Liver (tissue), 8 donors: ENCODE measurements at regions not wholly inside any gene's neighbourhood (a gene's known extent, or its start where the extent isn't known, plus 50 kb on each side); places are given as distances from the start of the nearest gene placed in this dataset.

Experiments used
- DNase-seq: peaks from one replicate; pipeline ENCODE4 v3.0.0-alpha.2; 2017; ENCODE audit warnings: low spot score
- H3K27ac ChIP-seq, 2 donors: one replicate each; pipeline ENCODE4 v1.7.0; 2013; ENCODE audit warnings: inconsistent platforms in 2 of 2, low read length in 2 of 2, control low read depth in 1 of 2, low read depth in 1 of 2, mild to moderate bottlenecking in 1 of 2
- H3K27me3 ChIP-seq, 4 donors: one replicate each; pipeline versions ENCODE4 v1.6.1 to v1.7.0; 2013; ENCODE audit warnings: low read length in 3 of 4, inconsistent platforms in 1 of 4, mild to moderate bottlenecking in 1 of 4, moderate library complexity in 1 of 4; ENCODE audit not compliant: control insufficient read depth in 4 of 4, insufficient read depth in 4 of 4
- H3K36me3 ChIP-seq, 4 donors: one replicate each; pipeline versions ENCODE4 v1.6.1 to v1.7.0; 2013; ENCODE audit warnings: low read length in 3 of 4, mild to moderate bottlenecking in 3 of 4, low read depth in 1 of 4, moderate library complexity in 1 of 4; ENCODE audit not compliant: control insufficient read depth in 4 of 4, insufficient read depth in 3 of 4
- H3K4me1 ChIP-seq, 4 donors: one replicate each; pipeline versions ENCODE4 v1.6.1 to v1.7.0; 2013; ENCODE audit warnings: low read length in 3 of 4, mild to moderate bottlenecking in 3 of 4, moderate library complexity in 1 of 4; ENCODE audit not compliant: control insufficient read depth in 4 of 4, insufficient read depth in 4 of 4
- H3K4me3 ChIP-seq, 3 donors: one replicate each; pipeline versions ENCODE4 v1.6.1 to v1.7.0; 2013; ENCODE audit warnings: low read length in 3 of 3, control low read depth in 1 of 3, low read depth in 1 of 3, mild to moderate bottlenecking in 1 of 3
- H3K9ac ChIP-seq, 2 donors: one replicate each; pipeline ENCODE4 v1.7.0; 2013; ENCODE audit warnings: low read length in 2 of 2, mild to moderate bottlenecking in 2 of 2, moderate library complexity in 2 of 2, control low read depth in 1 of 2, low read depth in 1 of 2
- H3K9me3 ChIP-seq, 4 donors: one replicate each; pipeline versions ENCODE4 v1.6.1 to v1.7.0; 2013; ENCODE audit warnings: low read length in 3 of 4; ENCODE audit not compliant: control insufficient read depth in 4 of 4
- ATF3 ChIP-seq: IDR thresholded peaks from 2 replicates; pipeline ENCODE4 v1.6.1; 2016; ENCODE audit warnings: antibody characterized with exemption
- CTCF ChIP-seq: fragments of 150-350 bp; IDR thresholded peaks from 2 replicates; pipeline ENCODE4 v1.5.1; 2017; ENCODE audit warnings: improper control_type of control experiment, low read depth, low read length; ENCODE audit not compliant: missing input control
- EGR1 ChIP-seq, 2 donors: IDR thresholded peaks; 2 replicates each; pipeline ENCODE4 v1.6.1; 2016 to 2018; ENCODE audit warnings: antibody characterized with exemption in 2 of 2, low read depth in 2 of 2
- FOXA1 ChIP-seq: IDR thresholded peaks from 2 replicates; pipeline ENCODE4 v1.6.1; 2016; ENCODE audit warnings: antibody characterized with exemption
- FOXA2 ChIP-seq: IDR thresholded peaks from 2 replicates; pipeline ENCODE4 v1.6.1; 2016; ENCODE audit warnings: antibody characterized with exemption
- GABPA ChIP-seq, 2 donors: IDR thresholded peaks in 1 of 2; conservative IDR thresholded peaks in 1 of 2; 2 replicates each; pipeline ENCODE4 v1.6.1; 2016; ENCODE audit warnings: antibody characterized with exemption in 2 of 2, mild to moderate bottlenecking in 1 of 2, moderate library complexity in 1 of 2
- HNF4A ChIP-seq, 2 donors: conservative IDR thresholded peaks; 2 replicates each; pipeline ENCODE4 v1.6.1; 2016; ENCODE audit warnings: antibody characterized with exemption in 2 of 2, mild to moderate bottlenecking in 2 of 2
- HNF4G ChIP-seq: IDR thresholded peaks from 2 replicates; pipeline ENCODE4 v1.6.1; 2016; ENCODE audit warnings: antibody characterized with exemption
- JUND ChIP-seq, 2 donors: IDR thresholded peaks; 2 replicates each; pipeline ENCODE4 v1.6.1; 2016; ENCODE audit warnings: antibody characterized with exemption in 2 of 2
- NR2F2 ChIP-seq: IDR thresholded peaks from 2 replicates; pipeline ENCODE4 v1.6.1; 2016; ENCODE audit warnings: antibody characterized with exemption
- RAD21 ChIP-seq, 2 donors: IDR thresholded peaks; 2 replicates each; pipeline ENCODE4 v1.6.1; 2016; ENCODE audit warnings: antibody characterized with exemption in 2 of 2, mild to moderate bottlenecking in 2 of 2
- REST ChIP-seq: IDR thresholded peaks from 2 replicates; pipeline ENCODE4 v1.6.1; 2016; ENCODE audit warnings: antibody characterized with exemption, mild to moderate bottlenecking
- RXRA ChIP-seq, 2 donors: IDR thresholded peaks; 2 replicates each; pipeline ENCODE4 v1.6.1; 2017 to 2018; ENCODE audit warnings: antibody characterized with exemption in 2 of 2, mild to moderate bottlenecking in 1 of 2
- SP1 ChIP-seq: IDR thresholded peaks from 2 replicates; pipeline ENCODE4 v1.6.1; 2018; ENCODE audit warnings: antibody characterized with exemption, mild to moderate bottlenecking
- TAF1 ChIP-seq: conservative IDR thresholded peaks from 2 replicates; pipeline ENCODE4 v1.6.1; 2016; ENCODE audit warnings: antibody characterized with exemption, mild to moderate bottlenecking
- ZBTB33 ChIP-seq: IDR thresholded peaks from 2 replicates; pipeline ENCODE4 v1.6.1; 2016; ENCODE audit warnings: antibody characterized with exemption
- WGBS: extraction: QIAGEN DNeasy Blood & Tissue Kit; methylation state at CpG from one replicate; pipeline ENCODE4 v1.1.7; 2013; 5-methylcytosine and 5-hydroxymethylcytosine counted together
- donor health status: healthy.
- donor health status: healthy.
- donor health status: healthy.
- donor health status: healthy.
- donor health status: healthy.

- Histone ChIP-seq H3K4me1 (peaks cover 0 to 2% (median 0%) of the 10 kb centered on the region in 4 donors), H3K9ac (no peak overlapping the region), H3K36me3 (no peaks in the 10 kb centered on the region), H3K4me3 (no peak overlapping the region), H3K9me3 (no peaks in the 10 kb centered on the region), H3K27me3 (no peaks in the 10 kb centered on the region), H3K27ac (no peak overlapping the region)
- WGBS = 91% methylated on average over 7 of the region's 7 CpGs
- TF ChIP-seq HNF4G (no peak), ZBTB33 (no peak), NR2F2 (no peak), EGR1 (IDR thresholded peaks at IDR 0.05; ENCODE audit: low read depth in 2 of 2) (no peak), FOXA1 (no peak), RXRA (IDR thresholded peaks at IDR 0.05) (no peak), TAF1 (no peak), RAD21 (IDR thresholded peaks at IDR 0.05) (no peak), SP1 (no peak), ATF3 (no peak), GABPA (IDR thresholded peaks at IDR 0.05 in 1 of 2, conservative IDR thresholded peaks at IDR 0.05 in 1 of 2) (no peak), REST (no peak), JUND (IDR thresholded peaks at IDR 0.05) (no peak), HNF4A (conservative IDR thresholded peaks at IDR 0.05) (no peak), CTCF (no peak)
- DNase-seq = no peak
These were observed 105.6 kb upstream of the TGFBR2 start for GRCh38 chr3:30500666-30501399.

GRCh38 chr3:30501526-30501925 is 104.9 kb upstream of the TGFBR2 start:
- TF ChIP-seq ZBTB33 = no peak
- no peak for TF ChIP-seq FOXA2
- no peaks in the 10 kb centered on the region for H3K9me3 ChIP-seq

More at GRCh38 chr3:30501526-30501925, 104.9 kb upstream of the TGFBR2 start:
- Histone ChIP-seq H3K4me1 (peaks cover 0 to 2% (median 0%) of the 10 kb centered on the region in 4 donors), H3K9ac (no peak overlapping the region), H3K4me3 (no peak overlapping the region), H3K27me3 (no peaks in the 10 kb centered on the region), H3K36me3 (no peaks in the 10 kb centered on the region), H3K27ac (no peak overlapping the region)
- DNase-seq = no peak
